Astrocyte of the spinal cord (primary cell): ENCODE measurements at regions not wholly inside any gene's neighbourhood (a gene's known extent, or its start where the extent isn't known, plus 50 kb on each side); places are given as distances from the start of the nearest gene placed in this dataset.
A peak's percentile ranks its signal among the peaks of the same experiment; 100 is the strongest.

Source experiments
- DNase-seq: peaks from one replicate; pipeline ENCODE4 v3.0.0; 2011; ENCODE audit warnings: low read depth, low spot score
- H3K4me3 ChIP-seq: 2 replicates; pipeline ENCODE4 v1.5.1; 2011; ENCODE audit warnings: low read depth, mild to moderate bottlenecking, low read length, moderate library complexity
- CTCF ChIP-seq: IDR thresholded peaks from 2 replicates; pipeline ENCODE4 v1.5.1; 2012; ENCODE audit warnings: low read depth, mild to moderate bottlenecking, low read length, inconsistent platforms
- in situ Hi-C: cut with HindIII; loops from 2 replicates; pipeline ENCODE4 v1.10.0; 2017; ENCODE audit warnings: low sequenced_read_pairs

- TF ChIP-seq CTCF: no peak
- in situ Hi-C loops: no loop called here
- H3K4me3 ChIP-seq: no peak overlapping the region
- DNase-seq: no peak
Measured at GRCh38 chr3:146830231-146830630, 225.1 kb upstream of the PLSCR5 start.

- no peak for DNase-seq
- in situ Hi-C loops: no loop called here
- H3K4me3 ChIP-seq: no peak overlapping the region
- no peak for TF ChIP-seq CTCF
Measured at GRCh38 chr3:146827836-146828235, 222.7 kb upstream of the PLSCR5 start.

- no peak for DNase-seq
- in situ Hi-C loops: loop anchor here (25.0 kb wide), 1 partner anchor 564 kb away; no protein-coding TSS in a partner anchor
- no peak for TF ChIP-seq CTCF
- no peak overlapping the region for H3K4me3 ChIP-seq
Measured at GRCh38 chr3:146823622-146824021, 218.5 kb upstream of the PLSCR5 start.

- no peak for TF ChIP-seq CTCF
Measured at GRCh38 chr3:146818866-146819265, 213.7 kb upstream of the PLSCR5 start.

GRCh38 chr3:146818301-146818700 lies 213.2 kb upstream of the PLSCR5 start:
- in situ Hi-C loops: loop anchor here (25.0 kb wide), 1 partner anchor 569 kb away; no protein-coding TSS in a partner anchor
- H3K4me3 ChIP-seq: no peak overlapping the region

More at GRCh38 chr3:146818866-146819265, 213.7 kb upstream of the PLSCR5 start:
- H3K4me3 ChIP-seq: no peak overlapping the region
- in situ Hi-C loops: loop anchor here (25.0 kb wide), 1 partner anchor 568 kb away; no protein-coding TSS in a partner anchor
- no peak for DNase-seq

GRCh38 chr3:146817704-146818103 lies 212.6 kb upstream of the PLSCR5 start:
- H3K4me3 ChIP-seq: no peak overlapping the region
- in situ Hi-C loops: loop anchor here (25.0 kb wide), 1 partner anchor 570 kb away; no protein-coding TSS in a partner anchor
- peak; percentile 55 for TF ChIP-seq CTCF
- peak; percentile 88 for DNase-seq

More at GRCh38 chr3:146818301-146818700, 213.2 kb upstream of the PLSCR5 start:
- TF ChIP-seq CTCF: no peak
- no peak for DNase-seq
